Fibroblast of lung (primary cell): ENCODE measurements at regions not wholly inside any gene's neighbourhood (a gene's known extent, or its start where the extent isn't known, plus 50 kb on each side); places are given as distances from the start of the nearest gene placed in this dataset.

Experiments
- DNase-seq, 2 donors: peaks; one replicate each; pipeline versions ENCODE4 v3.0.0 to v3.0.0-alpha.2; 2010; ENCODE audit warnings: low read depth in 2 of 2
- H2AFZ ChIP-seq: 2 replicates; pipeline ENCODE4 v1.5.1; 2012; ENCODE audit warnings: low read length, control low read depth, inconsistent platforms
- H3K27ac ChIP-seq: 2 replicates; pipeline ENCODE4 v1.5.1; 2011; ENCODE audit warnings: low read length, control low read depth; ENCODE audit not compliant: insufficient read depth
- H3K27me3 ChIP-seq: 2 replicates; pipeline ENCODE4 v1.5.1; 2011; ENCODE audit warnings: mild to moderate bottlenecking, low read length; ENCODE audit not compliant: control insufficient read depth, insufficient read depth
- H3K36me3 ChIP-seq: 2 replicates; pipeline ENCODE4 v1.5.1; 2011; ENCODE audit warnings: low read length; ENCODE audit not compliant: control insufficient read depth, insufficient read depth
- H3K4me1 ChIP-seq: 2 replicates; pipeline ENCODE4 v1.5.1; 2011; ENCODE audit warnings: low read length; ENCODE audit not compliant: control insufficient read depth, insufficient read depth; ENCODE audit errors: extremely low read depth
- H3K4me2 ChIP-seq: 2 replicates; pipeline ENCODE4 v1.5.1; 2011; ENCODE audit warnings: low read length, control low read depth; ENCODE audit not compliant: insufficient read depth; ENCODE audit errors: extremely low read depth
- H3K4me3 ChIP-seq, 4 experiments: fragments of 200-600 bp in 1 of 4; sonication (generic) in 1 of 4; replicated peaks in 1 of 4; 2 replicates each; pipeline ENCODE4 v1.5.1; 2011 to 2016; ENCODE audit warnings: low read length in 4 of 4, low read depth in 3 of 4, mild to moderate bottlenecking in 3 of 4, control low read depth in 2 of 4, inconsistent platforms in 1 of 4, mixed read lengths in 1 of 4; ENCODE audit not compliant: insufficient read depth in 1 of 4; ENCODE audit errors: control extremely low read depth in 1 of 4
- H3K79me2 ChIP-seq: 2 replicates; pipeline ENCODE4 v1.5.1; 2012; ENCODE audit warnings: mild to moderate bottlenecking, low read length, inconsistent platforms; ENCODE audit not compliant: control insufficient read depth, insufficient read depth
- H3K9ac ChIP-seq: 2 replicates; pipeline ENCODE4 v1.5.1; 2011; ENCODE audit warnings: mild to moderate bottlenecking, low read length, control low read depth; ENCODE audit not compliant: insufficient read depth
- H3K9me3 ChIP-seq: 2 replicates; pipeline ENCODE4 v1.5.1; 2012; ENCODE audit warnings: low read depth, low read length; ENCODE audit not compliant: control insufficient read depth, insufficient read depth
- H4K20me1 ChIP-seq: 2 replicates; pipeline ENCODE4 v1.5.1; 2011; ENCODE audit warnings: low read length; ENCODE audit not compliant: control insufficient read depth, insufficient read depth; ENCODE audit errors: extremely low read depth
- CTCF ChIP-seq, 2 donors: IDR thresholded peaks in 1 of 2; conservative IDR thresholded peaks in 1 of 2; 1 replicate in 1 of 2; 2 replicates in 1 of 2; pipeline ENCODE4 v1.5.1; 2011 to 2012; ENCODE audit warnings: low read length in 2 of 2, control low read depth in 1 of 2, inconsistent platforms in 1 of 2, low read depth in 1 of 2, mild to moderate bottlenecking in 1 of 2
- EZH2 ChIP-seq: IDR thresholded peaks from 2 replicates; pipeline ENCODE4 v1.5.1; 2012; ENCODE audit warnings: low read length, control low read depth, mild to moderate bottlenecking; ENCODE audit errors: missing control alignments

- peaks cover 7% of the 10 kb centered on the region for H3K4me1 ChIP-seq
- no peaks in the 10 kb centered on the region for H3K36me3 ChIP-seq
- no peaks in the 10 kb centered on the region for H4K20me1 ChIP-seq
- no peak overlapping the region for H3K4me3 ChIP-seq
- no peaks in the 10 kb centered on the region for H3K27me3 ChIP-seq
- no peak overlapping the region for H2AFZ ChIP-seq
- H3K79me2 ChIP-seq = no peaks in the 10 kb centered on the region
- no peak overlapping the region for H3K4me2 ChIP-seq
- no peak overlapping the region for H3K9ac ChIP-seq
- TF ChIP-seq EZH2 = no peak
- TF ChIP-seq CTCF (conservative IDR thresholded peaks at IDR 0.05 in 1 of 2, IDR thresholded peaks at IDR 0.05 in 1 of 2; ENCODE audit: low read depth in 1 of 2, low read length in 2 of 2) = no peak
- DNase-seq = no peak
- no peaks in the 10 kb centered on the region for H3K9me3 ChIP-seq
- H3K27ac ChIP-seq = no peak overlapping the region
These were observed 286.3 kb downstream of the OSR1 start for GRCh38 chr2:19072161-19072560.

- H3K9me3 ChIP-seq = no peaks in the 10 kb centered on the region
- peak overlapping the region; percentile 0 for H3K4me2 ChIP-seq
- DNase-seq = peak; percentile 58 to 95
- H3K4me3 ChIP-seq = no peak overlapping the region
- no peaks in the 10 kb centered on the region for H3K27me3 ChIP-seq
- no peak overlapping the region for H3K9ac ChIP-seq
- no peaks in the 10 kb centered on the region for H3K36me3 ChIP-seq
- no peak overlapping the region for H3K27ac ChIP-seq
- no peak overlapping the region for H2AFZ ChIP-seq
- H3K4me1 ChIP-seq = peaks cover 7% of the 10 kb centered on the region
- H4K20me1 ChIP-seq = no peaks in the 10 kb centered on the region
- TF ChIP-seq EZH2 (no peak), CTCF (conservative IDR thresholded peaks at IDR 0.05 in 1 of 2, IDR thresholded peaks at IDR 0.05 in 1 of 2; ENCODE audit: low read depth in 1 of 2, low read length in 2 of 2) (no peak)
- H3K79me2 ChIP-seq = no peaks in the 10 kb centered on the region
These were observed 287.5 kb downstream of the OSR1 start for GRCh38 chr2:19070886-19071285.

- Histone ChIP-seq H4K20me1 (no peaks in the 10 kb centered on the region), H3K27ac (no peak overlapping the region), H3K4me1 (no peaks in the 10 kb centered on the region), H3K27me3 (no peaks in the 10 kb centered on the region), H3K4me3 (no peak overlapping the region), H3K9ac (no peak overlapping the region), H3K79me2 (no peaks in the 10 kb centered on the region), H3K4me2 (no peak overlapping the region), H2AFZ (no peak overlapping the region), H3K9me3 (no peaks in the 10 kb centered on the region), H3K36me3 (no peaks in the 10 kb centered on the region)
- no peak for DNase-seq
- TF ChIP-seq EZH2 = no peak
- TF ChIP-seq CTCF (conservative IDR thresholded peaks at IDR 0.05 in 1 of 2, IDR thresholded peaks at IDR 0.05 in 1 of 2; ENCODE audit: low read depth in 1 of 2, low read length in 2 of 2) = no peak
These were observed 290.2 kb downstream of the OSR1 start for GRCh38 chr2:19068206-19068605.
